ENCODE measurements at regions not wholly inside any gene's neighbourhood (a gene's known extent, or its start where the extent isn't known, plus 50 kb on each side); places are given as distances from the start of the nearest gene placed in this dataset.
A peak's percentile ranks its signal among the peaks of the same experiment; 100 is the strongest.

DNA sequence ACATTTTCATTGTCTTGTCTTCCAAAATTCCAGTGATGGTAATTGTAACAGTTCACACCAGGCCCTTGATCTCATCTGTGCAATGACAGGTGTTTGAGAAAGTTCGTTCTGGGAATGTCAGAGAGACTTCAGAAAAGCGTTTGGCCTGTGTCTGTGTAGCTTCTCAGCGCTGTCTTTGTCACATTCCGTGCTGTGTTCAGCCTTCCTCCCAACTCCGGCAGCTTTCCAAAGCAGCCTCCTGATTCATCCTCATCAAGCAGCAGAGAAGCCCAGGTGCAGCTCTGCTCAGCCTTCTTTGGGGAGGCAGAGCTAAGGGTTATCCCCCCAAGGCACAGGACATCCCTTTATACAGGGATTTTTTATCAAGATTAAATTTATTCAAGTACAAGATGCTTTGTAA lies 494.0 kb upstream of the SUCLG2 start:
- FAIRE-seq = no peak

DNA sequence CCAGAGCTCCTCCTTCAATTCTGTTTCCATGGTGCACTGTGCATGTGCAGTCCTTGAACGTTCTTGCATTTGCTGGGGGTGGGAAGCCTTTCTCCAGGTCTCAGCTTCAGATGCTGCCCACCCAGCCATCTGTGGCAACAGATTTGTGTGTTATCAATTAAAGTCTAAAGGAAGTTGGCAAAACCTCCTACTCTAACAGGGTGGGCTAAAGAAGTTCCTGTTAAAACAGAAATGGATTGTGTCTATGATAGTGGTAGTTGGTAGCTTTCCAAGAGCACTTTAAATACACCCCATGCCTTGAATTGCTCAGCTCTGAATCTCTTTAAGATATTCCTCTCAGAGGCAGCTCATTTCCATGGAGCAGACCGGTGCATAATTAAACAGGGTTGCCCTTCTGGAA lies 488.0 kb upstream of the SUCLG2 start:
- FAIRE-seq = no peak

DNA sequence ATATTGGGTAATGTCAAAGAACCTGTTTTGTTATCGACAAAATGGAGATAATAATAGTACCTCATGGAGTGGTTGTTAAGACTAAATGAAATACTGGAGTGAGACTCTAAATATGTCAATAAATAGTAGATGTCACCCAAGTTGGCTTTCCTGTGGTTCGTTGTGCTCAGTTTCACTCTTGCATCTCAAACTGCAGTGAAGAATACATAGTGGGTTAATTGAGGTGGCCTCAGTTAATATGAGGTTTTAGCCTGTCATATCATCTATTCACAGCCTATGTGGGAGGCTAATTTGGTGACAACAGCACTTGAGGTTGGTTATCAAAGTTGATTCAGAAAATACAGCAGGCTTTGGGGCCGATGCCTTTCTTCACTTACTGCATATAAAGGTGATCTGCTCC lies 485.5 kb upstream of the SUCLG2 start:
- FAIRE-seq = no peak

DNA sequence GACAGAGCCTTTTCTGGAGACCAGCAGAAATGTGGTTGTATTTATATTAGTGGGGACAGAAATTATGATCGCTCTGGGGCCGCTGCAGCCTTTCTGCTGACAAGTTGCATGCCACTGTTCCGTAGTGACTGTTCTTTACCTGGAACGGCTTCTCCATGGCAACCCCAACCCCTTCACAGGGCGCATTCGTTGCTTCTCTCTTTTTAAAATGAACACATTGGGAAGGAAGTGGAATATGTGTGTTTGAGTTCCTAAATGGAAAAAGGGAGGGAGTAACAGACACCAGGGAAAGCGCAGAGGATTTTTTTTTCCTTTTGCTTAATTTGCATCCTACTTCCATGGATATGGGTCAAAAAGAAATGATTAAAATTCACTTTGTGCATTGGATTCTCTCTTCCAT lies 482.0 kb upstream of the SUCLG2 start:
- no peak for FAIRE-seq

DNA sequence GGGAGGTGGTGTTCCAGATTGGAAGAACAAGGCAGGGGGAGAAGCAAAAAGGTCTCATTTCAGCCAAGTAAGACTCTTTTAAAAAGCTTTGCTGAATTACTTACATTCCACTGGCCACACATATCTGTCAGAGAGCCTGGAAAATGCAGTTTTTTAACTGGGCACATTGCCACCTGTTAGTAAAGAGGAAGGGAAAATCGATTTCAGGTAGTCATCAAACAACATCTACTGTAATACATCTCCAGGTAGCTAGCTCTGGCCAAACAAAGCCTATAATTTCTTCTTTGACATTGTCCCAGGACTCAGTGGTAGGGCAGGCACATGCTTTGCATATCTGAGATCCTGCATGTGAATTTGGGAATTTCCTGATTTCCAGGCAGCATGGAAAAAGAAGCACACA lies 480.7 kb upstream of the SUCLG2 start:
- FAIRE-seq = no peak

DNA sequence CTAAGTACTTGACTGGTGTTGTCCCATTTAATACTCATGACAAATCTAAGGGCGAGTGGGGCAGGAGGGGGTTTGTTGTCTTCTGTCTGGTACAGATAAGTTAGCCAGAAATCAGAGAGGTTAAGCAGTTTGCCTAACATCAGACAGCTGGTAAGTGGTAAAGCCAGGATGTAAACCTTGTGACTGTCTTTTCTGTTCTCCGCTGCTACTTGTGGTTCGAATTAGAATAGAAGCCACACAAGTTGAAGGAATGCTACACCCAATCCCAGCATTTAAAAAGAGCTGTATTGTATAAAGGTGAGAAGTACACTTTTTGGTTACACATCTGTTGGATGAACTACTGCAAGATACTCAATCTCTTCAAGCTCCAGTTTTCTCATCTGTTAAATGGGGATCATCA lies 474.7 kb upstream of the SUCLG2 start:
- FAIRE-seq = no peak

DNA sequence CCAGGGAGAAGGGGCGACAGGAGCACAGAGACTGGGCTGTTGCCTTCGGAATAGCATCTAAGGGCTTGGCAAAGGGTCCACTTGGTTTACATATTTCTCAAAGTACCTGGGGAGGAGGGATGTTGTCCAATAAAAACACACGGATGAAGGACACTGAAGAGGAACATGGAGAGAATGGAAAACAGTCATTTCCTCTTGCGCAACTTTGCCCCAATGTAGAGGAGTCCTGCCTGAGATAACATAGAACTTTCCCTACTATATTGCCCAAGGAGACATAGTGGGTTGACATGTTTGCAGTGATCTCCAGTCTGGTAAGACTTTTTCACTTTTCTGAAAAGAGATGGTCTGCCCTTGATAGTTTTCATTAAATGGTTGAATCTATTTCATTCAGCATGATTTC lies 468.8 kb upstream of the SUCLG2 start:
- no peak for FAIRE-seq

DNA sequence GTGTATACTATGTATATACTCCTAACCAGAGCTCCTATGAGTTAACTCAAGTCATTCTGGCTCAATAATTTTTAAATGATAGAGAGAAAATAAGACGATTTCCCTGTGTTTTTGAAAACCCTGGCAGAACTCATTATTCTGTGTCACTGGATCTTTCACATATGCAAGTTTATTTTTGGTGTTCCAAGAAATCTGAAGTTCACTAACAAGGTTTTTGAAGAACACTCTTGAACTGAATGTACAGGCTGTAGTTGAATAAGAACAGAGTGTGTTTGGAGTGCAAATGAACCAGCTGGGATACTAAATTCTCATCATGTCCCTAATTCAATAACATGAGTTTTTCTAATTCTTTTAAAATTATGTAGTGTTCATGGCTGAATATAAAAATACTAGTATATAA lies 466.9 kb upstream of the SUCLG2 start:
- no peak for FAIRE-seq

DNA sequence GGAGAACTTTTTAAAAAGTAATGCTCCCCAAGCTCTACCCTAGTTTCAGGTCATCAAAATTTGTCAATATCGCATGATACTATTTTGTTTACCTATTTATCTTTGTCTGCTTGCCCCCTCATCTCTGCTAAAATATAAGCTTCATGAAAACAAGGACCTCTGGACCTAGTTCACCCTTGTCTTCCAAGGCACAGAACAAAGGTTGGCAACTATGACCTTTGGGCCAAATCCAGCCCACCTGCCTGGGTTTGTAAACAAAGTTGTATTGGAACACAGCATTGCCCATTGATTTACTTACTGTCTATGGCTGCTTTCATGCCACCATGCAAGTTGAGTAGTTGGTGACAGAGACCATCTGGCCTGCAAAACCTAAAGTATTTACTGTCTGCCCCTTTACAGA lies 462.2 kb upstream of the SUCLG2 start:
- no peak for FAIRE-seq

DNA sequence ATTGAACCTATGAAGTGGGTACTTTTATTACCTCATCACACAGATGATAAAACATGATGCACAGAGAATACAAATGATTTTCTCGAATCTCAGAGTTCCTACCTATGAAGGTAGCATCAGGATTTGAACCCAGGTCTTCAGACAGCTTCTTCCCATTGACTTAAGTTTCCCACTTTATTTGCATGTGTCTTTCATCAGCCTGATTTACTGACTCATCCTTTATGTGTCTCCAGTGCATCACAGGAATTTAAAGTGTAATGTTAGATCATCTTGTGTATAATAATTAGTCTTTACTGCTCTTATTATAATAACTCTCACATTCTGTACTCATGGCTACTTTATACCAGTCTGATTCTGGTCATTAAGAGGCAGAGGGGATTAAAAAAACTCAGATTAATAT lies 449.4 kb upstream of the SUCLG2 start:
- FAIRE-seq = no peak

DNA sequence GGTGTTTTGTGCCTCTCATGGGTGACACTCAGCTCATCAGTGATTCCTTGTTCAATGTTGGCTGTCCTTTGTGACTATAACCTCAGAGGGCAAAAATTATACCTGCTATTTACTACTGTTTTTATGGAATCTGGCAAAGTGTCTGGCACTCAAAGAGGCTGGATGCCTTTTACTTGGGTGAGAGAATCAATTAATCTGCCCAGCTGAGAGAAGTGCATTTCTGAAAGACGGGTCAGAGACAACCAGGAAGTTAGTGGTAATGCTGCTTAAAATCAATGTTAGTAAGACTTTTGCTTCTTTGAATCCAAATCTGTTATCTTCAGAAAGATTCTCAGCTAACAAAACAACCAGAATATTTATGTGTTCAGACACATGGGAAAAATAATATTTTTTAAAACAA lies 436.2 kb upstream of the SUCLG2 start:
- no peak for FAIRE-seq

DNA sequence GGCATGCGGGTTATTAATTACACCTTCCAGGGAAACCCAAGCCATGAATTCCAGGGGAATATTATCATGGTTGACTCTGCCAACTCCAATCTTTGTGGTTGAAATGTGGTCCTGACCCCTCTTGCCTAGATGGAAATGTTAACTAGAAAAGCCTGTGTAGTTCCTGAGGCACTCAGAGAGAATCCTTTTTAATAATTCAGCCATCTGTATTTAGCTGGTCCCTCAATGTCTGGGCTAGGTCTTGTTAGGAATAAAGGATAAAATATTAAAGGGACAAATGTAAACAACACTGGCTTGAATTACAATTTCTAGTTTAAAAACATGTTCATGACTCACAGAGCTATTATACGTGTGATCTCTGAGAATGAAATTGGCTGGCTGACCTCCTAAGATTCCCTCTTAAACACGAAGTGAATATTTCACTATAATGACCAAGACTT lies 435.2 kb upstream of the SUCLG2 start:
- no peak for FAIRE-seq

DNA sequence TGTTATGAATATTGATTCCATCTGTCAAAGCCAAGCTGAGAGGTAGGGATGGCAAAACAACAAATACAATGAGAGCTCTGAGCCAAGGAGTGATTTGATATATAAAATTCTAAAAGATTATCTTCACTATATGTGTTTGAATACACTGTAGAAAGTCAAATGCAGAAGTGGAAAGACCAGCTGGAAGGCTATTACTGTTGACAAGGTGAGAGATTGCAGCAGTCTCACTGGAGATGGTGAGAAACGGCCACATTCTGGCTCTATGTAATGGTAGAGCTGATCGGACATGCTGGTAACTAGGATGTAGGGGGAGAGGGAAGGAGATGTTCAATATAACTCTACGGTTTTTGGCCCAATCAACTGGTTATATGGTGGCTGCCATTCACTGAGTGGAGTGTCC lies 434.2 kb upstream of the SUCLG2 start:
- FAIRE-seq = no peak

DNA sequence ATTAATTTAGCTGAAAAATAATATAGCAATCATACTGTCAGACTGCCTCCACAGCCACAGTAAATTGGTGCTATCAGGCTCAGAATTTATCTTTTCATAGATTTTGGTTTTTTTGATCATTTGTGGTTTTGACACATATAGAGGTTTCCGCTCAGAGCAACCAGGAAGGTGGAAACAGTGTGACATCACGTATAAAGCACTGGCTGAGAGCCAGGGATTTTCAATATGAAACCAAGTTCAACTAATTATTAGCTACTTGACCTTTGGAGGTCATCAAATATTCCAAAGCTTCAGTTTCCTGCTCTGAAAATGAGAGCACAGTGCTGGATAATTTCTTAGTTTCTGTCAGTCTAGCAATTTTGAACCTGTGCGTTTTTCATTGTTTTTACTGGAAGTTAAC lies 433.8 kb upstream of the SUCLG2 start:
- peak; percentile 38 for FAIRE-seq

DNA sequence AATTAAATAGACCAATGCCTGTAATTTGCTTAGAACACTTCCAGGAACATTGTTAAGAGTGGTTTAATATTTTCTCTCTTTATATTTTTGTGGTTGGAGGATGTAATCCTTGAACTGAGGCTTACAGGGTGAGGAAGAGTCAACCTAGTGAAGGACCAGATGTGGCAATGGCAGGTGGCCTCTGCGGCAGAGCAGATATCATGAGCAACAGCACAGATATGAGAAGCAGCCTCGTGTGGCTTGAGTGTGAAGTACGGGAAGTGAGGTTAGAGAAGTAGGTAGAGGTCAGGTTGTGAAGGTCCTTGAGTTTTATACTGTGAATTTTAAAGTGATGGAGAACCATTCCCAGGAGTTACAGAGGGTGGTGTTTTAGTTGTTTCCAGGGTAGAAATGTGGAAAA lies 417.6 kb upstream of the SUCLG2 start:
- no peak for FAIRE-seq

DNA sequence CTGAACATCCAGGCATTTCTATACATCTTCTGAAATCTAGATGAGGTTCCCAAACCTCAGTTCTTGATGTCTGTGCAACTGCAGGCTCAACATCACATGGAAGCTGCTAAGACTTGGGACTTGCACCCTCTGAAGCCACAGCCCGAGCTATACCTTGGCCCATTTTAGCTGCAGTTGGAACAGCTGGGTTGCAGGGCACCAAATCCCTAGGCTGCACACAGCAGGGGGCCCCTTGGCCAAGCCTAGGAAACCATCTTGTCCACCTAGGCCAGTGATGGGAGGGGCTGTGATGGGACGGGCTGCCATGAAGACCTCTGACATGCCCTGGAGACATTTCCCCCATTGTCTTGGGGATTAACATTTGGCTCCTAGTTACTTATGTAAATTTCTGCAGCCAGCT lies 415.8 kb upstream of the SUCLG2 start:
- FAIRE-seq = no peak

DNA sequence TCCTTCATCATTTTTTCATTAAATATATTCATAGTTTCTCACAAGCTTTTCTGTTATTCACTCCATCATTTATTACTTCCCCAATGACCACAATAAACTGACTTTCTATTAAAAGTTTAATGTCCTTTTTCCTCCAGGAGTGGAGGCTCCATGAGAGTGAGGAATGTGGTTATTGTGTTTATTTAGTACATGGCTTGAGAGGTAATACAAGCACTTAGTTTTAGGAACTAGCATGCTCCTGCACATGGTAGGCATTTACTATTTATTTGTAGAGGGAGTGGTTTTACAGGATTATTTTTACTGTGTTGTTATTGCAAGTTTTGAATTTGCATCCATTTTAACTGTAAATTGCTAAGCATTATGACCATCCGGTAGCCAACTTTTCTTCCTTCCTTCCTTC lies 412.9 kb upstream of the SUCLG2 start:
- FAIRE-seq = no peak

DNA sequence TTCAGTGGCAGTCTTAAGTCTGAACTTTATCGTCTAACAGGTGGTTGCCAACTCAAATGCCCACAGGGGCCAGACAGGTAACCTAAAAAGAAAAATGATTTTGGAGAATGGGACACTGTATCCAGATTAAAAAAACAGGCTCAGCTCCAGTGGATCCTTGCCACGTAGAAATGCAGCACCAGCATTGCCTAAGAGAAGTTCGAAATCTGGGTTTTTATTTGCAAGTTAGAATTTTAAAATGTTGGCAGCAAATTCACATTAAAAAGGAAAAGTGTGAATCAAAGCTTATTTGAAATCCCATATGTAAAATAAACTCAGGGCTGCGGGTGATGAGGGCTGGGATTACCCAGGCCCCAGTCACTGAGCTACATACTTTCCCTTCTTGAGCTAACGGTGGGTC lies 408.5 kb upstream of the SUCLG2 start:
- no peak for FAIRE-seq

DNA sequence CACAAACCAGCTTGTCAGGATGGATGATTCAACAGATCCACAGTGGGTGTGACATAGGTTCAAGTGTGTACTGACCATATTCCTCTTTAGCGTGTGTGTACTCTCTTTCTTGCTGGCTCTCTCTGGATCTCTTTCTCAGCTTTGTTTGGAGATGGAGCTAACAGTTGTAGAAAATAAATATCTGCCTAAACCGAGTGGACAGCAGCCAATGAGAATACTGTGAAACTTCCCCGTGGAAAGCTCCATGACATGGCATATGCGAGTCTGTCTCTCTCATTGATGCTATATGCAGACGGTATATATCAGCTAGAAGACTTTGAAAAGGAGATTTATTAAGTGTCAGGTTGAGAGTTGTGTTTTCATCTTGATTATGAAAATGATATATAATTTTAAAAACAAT lies 406.5 kb upstream of the SUCLG2 start:
- no peak for FAIRE-seq

DNA sequence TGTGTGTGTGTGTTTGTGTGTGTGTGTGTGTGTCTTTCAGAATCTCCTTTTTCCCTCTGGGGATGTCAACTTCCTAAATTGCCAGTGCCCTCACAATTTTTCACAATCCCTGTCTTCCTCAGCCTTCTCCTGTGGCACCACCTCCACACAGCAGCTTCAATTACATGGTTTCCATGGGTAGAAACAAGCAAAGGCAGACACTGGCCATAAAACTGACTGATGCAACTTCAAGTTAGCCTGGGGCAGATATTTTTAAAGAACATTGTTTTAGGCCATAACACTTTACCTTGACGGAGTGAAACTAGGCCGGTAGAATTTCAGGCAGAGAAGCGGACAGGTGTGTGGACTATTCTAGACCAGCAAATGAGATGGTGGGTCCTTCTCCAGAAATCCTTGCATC lies 405.8 kb upstream of the SUCLG2 start:
- no peak for FAIRE-seq

DNA sequence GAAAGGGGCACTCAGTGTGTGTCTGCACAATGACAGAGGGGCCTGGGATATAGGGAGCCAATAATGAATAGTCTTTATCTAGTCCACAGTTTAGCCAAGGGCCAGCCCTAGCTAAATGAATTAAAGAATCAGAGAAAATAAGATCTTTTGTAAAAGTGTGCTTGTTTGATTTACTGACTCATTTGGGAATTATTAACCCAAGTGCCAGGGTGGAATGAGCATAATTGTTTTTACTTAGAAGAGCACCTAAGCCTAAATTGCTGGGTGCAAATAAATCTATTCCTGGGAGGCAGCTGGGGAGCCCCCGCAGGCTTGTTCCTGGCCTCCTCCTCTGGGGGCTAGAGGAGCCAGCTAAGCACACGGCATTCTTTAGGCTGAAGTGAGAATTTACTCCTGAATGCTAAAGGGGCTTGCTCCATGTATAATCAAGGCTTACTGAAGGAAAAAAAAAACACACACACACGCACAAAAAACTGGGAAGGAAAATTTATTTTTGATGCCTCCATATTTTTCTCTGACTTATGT lies 405.3 kb upstream of the SUCLG2 start:
- FAIRE-seq = peak; percentile 27

DNA sequence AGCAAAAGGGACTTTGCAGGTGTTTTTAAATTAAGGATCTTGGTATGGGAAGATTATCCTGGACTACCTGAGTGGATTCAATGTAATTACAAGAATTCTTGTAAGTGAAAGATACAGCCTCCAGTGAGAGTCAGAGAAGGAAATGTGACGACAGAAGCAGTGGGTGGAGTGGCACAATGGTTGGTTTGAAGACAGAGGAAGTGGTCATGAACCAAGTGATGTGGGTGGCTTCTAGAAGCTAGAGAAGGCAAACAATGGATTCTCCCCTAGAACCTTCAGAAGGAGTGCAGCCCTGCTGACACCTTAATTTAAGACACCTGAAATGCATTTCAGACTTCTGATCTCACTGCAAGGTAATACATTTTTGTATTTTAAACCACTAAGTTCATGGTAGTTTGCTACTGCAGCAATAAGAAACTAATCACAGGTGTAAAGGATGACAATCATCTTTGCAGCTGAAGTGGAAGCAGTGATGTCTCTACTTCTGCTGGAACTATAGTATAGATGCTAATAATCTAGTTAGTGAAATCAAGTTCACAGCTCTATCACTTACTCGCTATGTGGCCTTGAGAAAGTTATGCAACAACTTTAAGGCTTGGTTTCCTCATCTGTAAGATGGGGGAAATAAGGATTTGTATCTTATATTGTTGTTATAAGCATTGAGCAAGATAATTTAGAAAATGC lies 403.4 kb upstream of the SUCLG2 start:
- FAIRE-seq = no peak

DNA sequence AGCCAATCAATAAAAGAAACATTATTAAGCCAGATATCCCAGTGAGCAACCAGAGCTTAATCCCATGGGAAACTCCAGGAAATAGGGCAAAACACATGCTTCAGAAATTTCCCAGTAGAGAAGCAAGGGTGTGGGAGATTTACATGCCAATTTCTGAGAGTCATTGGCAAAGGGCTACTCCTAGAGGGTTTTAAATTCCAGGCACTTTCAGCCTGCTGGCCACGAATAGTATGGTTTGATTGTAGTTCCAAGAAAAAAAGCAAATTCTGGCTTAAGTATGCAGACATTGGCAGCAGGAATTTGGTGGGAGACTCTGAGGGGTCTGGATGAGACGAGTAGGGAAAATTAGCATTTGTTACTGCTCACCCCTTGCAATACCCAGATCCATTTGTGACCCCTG lies 402.1 kb upstream of the SUCLG2 start:
- no peak for FAIRE-seq

DNA sequence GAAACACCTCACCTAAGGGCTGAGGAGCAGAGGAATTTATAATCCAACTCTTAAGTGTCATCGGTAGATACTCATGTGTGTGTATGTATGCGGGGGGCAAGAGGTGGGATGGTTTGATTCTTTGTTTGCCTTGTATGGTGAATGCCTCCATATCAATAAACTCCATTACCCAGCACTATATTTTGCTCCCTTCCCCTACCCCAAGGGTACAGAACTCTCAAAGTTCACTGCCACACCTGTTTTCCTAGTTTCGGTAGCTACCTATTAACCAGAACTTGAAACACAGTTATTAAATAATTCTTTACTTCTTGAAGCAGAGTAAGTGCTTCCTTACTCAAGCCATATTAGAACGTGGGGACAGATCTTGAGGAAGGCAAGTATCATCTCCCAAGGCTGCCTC lies 400.8 kb upstream of the SUCLG2 start:
- FAIRE-seq = no peak

DNA sequence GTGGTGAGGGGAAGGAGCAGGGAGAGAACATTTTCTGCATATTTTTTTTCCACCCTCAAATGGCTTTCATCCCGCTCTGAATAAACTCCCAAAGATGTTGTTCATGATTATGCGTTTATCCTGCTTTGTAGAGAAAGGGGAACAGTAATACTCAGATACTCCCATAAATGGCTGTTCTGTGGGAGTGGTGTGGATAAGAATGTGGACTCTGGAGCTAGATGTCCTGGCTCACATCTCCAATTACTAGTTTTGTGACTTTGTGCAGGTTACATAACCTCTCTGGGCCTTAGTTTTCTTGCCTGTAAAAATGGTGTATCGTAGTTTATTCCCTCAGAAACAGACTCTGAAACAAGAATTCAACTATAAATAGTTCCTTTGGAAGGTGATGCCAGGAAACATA lies 395.4 kb upstream of the SUCLG2 start:
- FAIRE-seq = no peak

DNA sequence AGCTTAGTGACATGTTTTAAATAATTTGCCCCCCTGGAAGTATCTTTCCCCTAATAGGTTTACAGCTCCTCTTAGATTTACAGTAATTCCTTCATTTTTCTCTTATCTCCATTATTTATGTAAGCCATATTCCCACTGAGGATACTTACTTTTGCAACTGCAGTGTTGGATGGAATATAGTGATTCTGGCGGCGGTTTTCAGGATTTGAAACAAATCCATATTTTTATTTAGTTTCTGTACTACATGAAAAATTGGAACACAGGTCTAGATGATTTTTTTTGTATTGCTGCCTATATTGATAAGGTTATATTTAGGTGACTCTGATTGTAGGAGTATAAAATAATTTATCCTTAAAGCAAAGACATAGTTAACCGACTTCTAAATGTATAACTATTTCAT lies 391.6 kb upstream of the SUCLG2 start:
- FAIRE-seq = no peak

All from islet of Langerhans (tissue), 1 donor.